ENCODE measurements at regions not wholly inside any gene's neighbourhood (a gene's known extent, or its start where the extent isn't known, plus 50 kb on each side); places are given as distances from the start of the nearest gene placed in this dataset.

GRCh38 chr3:80606073-80606472 lies 838.3 kb upstream of the ROBO1 start (continued):
- no peak for TF ChIP-seq MBD1 (CRISPR knock-in tag; IDR thresholded peaks at IDR 0.05)
- no peak for TF ChIP-seq ZNF384 (IDR thresholded peaks at IDR 0.05; ENCODE audit: low read depth, low read length)
- no peak for TF ChIP-seq BCLAF1 (IDR thresholded peaks at IDR 0.05; ENCODE audit: borderline replicate concordance in 1 of 2, control insufficient read depth in 1 of 2, low read depth in 2 of 2, low read length in 1 of 2)
- no peak for TF ChIP-seq SMARCE1 (IDR thresholded peaks at IDR 0.05)
- TF ChIP-seq HIVEP1 (CRISPR knock-in tag; IDR thresholded peaks at IDR 0.05): no peak
- no peak for TF ChIP-seq RREB1 (CRISPR knock-in tag; IDR thresholded peaks at IDR 0.05)
- TF ChIP-seq PATZ1 (CRISPR knock-in tag; IDR thresholded peaks at IDR 0.05; ENCODE audit: borderline replicate concordance): no peak

All from K562 (cell line).